Activated CD4-positive, alpha-beta T cell treated with anti-CD3 and anti-CD28 coated beads, Interleukin-2, amount 50 U/mL, for 24 hours (primary cell): ENCODE measurements at regions not wholly inside any gene's neighbourhood (a gene's known extent, or its start where the extent isn't known, plus 50 kb on each side); places are given as distances from the start of the nearest gene placed in this dataset.
"Not testable (repeated sequence)": the region's sequence is repeated elsewhere in the genome, so short reads cannot be mapped to it uniquely, and the experiment has no call there.

Experiments
- DNase-seq, 2 donors: peaks; one replicate each; pipeline ENCODE4 v3.0.0-alpha.2; 2020; ENCODE audit warnings: low read depth in 1 of 2, low spot score in 1 of 2

- DNase-seq: no peak
Measured at GRCh38 chr9:71279151-71279739, 157.8 kb upstream of the TRPM3 start.

- no peak for DNase-seq
Measured at GRCh38 chr9:71273613-71274012, 152.2 kb upstream of the TRPM3 start.

- no peak for DNase-seq
Measured at GRCh38 chr9:71271602-71272001, 150.2 kb upstream of the TRPM3 start.

- DNase-seq: no peak
Measured at GRCh38 chr9:71270554-71270953, 149.1 kb upstream of the TRPM3 start.

GRCh38 chr9:71269859-71270258 is 148.4 kb upstream of the TRPM3 start:
- DNase-seq: no peak

GRCh38 chr9:71268871-71269635 is 147.6 kb upstream of the TRPM3 start:
- DNase-seq: no peak

- DNase-seq: no peak
Measured at GRCh38 chr9:71263451-71263850, 142.0 kb upstream of the TRPM3 start.

GRCh38 chr9:71260419-71260818 is 139.0 kb upstream of the TRPM3 start:
- not testable (repeated sequence) for DNase-seq

GRCh38 chr9:71254592-71255277 is 133.3 kb upstream of the TRPM3 start:
- no peak for DNase-seq

- no peak for DNase-seq
Measured at GRCh38 chr9:71253011-71253410, 131.6 kb upstream of the TRPM3 start.

GRCh38 chr9:71250581-71250980 is 129.2 kb upstream of the TRPM3 start:
- no peak for DNase-seq

GRCh38 chr9:71249729-71250317 is 128.4 kb upstream of the TRPM3 start:
- no peak for DNase-seq

- no peak for DNase-seq
Measured at GRCh38 chr9:71245651-71246050, 124.2 kb upstream of the TRPM3 start.

- DNase-seq: no peak
Measured at GRCh38 chr9:71243951-71244350, 122.5 kb upstream of the TRPM3 start.

GRCh38 chr9:71242081-71242480 is 120.7 kb upstream of the TRPM3 start:
- no peak for DNase-seq

GRCh38 chr9:71237051-71237450 is 115.6 kb upstream of the TRPM3 start:
- DNase-seq: no peak

GRCh38 chr9:71233646-71234045 is 112.2 kb upstream of the TRPM3 start:
- no peak for DNase-seq

- no peak for DNase-seq
Measured at GRCh38 chr9:71223953-71224538, 102.6 kb upstream of the TRPM3 start.

GRCh38 chr9:71218774-71219173 is 97.4 kb upstream of the TRPM3 start:
- no peak for DNase-seq

- no peak for DNase-seq
Measured at GRCh38 chr9:71213633-71214032, 92.2 kb upstream of the TRPM3 start.

- DNase-seq: no peak
Measured at GRCh38 chr9:71210326-71210725, 88.9 kb upstream of the TRPM3 start.

GRCh38 chr9:71209890-71210289 is 88.5 kb upstream of the TRPM3 start:
- DNase-seq: no peak
